Neural cell (in vitro differentiated cells): ENCODE measurements at regions not wholly inside any gene's neighbourhood (a gene's known extent, or its start where the extent isn't known, plus 50 kb on each side); places are given as distances from the start of the nearest gene placed in this dataset.

ENCODE experiments used
- H2AFZ ChIP-seq: fragments of 200-600, 300-800 bp; sonication (generic), shearing (Covaris generic); 2 replicates; pipeline ENCODE4 v1.6.0; 2014; ENCODE audit warnings: low read depth, mild to moderate bottlenecking, antibody characterized with exemption, low read length, moderate library complexity
- H3F3A ChIP-seq: fragments of 200-600 bp; shearing (Covaris generic); 2 replicates; pipeline ENCODE4 v1.6.1; 2016; ENCODE audit warnings: mild to moderate bottlenecking, moderate library complexity, mixed read lengths, antibody characterized with exemption, low read length; ENCODE audit not compliant: insufficient read depth, poor library complexity, severe bottlenecking
- H3K27ac ChIP-seq: fragments of 200-600, 300-800 bp; sonication (generic), shearing (Covaris generic); 2 replicates; pipeline ENCODE4 v1.5.1; 2014; ENCODE audit warnings: mild to moderate bottlenecking, low read length, moderate library complexity
- H3K27me3 ChIP-seq: fragments of 300-800, 200-600 bp; sonication (generic), shearing (Covaris generic); 2 replicates; pipeline ENCODE4 v1.6.0; 2014; ENCODE audit warnings: mild to moderate bottlenecking, low read depth, low read length, moderate library complexity; ENCODE audit not compliant: insufficient read depth
- H3K36me3 ChIP-seq: fragments of 300-800, 200-600 bp; sonication (generic), shearing (Covaris generic); 2 replicates; pipeline ENCODE4 v1.5.1; 2014; ENCODE audit warnings: mild to moderate bottlenecking, antibody characterized with exemption, low read length, moderate library complexity; ENCODE audit not compliant: insufficient read depth
- H3K4me2 ChIP-seq: fragments of 300-800, 200-600 bp; sonication (generic), shearing (Covaris generic); 2 replicates; pipeline ENCODE4 v1.6.0; 2014; ENCODE audit warnings: mild to moderate bottlenecking, low read length
- H3K4me3 ChIP-seq: fragments of 300-800, 200-600 bp; sonication (generic), shearing (Covaris generic); 2 replicates; pipeline ENCODE4 v1.5.1; 2014; ENCODE audit warnings: mild to moderate bottlenecking, low read length, moderate library complexity
- H3K79me2 ChIP-seq: fragments of 200-600 bp; shearing (Covaris generic); replicated peaks from 2 replicates; pipeline ENCODE4 v1.6.0; 2014; ENCODE audit warnings: mild to moderate bottlenecking, low read length, moderate library complexity; ENCODE audit not compliant: insufficient read depth
- H3K9ac ChIP-seq: fragments of 300-800, 200-600 bp; sonication (generic), shearing (Covaris generic); 2 replicates; pipeline ENCODE4 v1.6.1; 2016; ENCODE audit warnings: mild to moderate bottlenecking, low read length, mixed read lengths
- H3K9me2 ChIP-seq: fragments of 200-600 bp; shearing (Covaris generic); 2 replicates; pipeline ENCODE4 v1.6.1; 2016; ENCODE audit warnings: mild to moderate bottlenecking, low read length, mixed read lengths; ENCODE audit not compliant: insufficient read depth
- H3K9me3 ChIP-seq: fragments of 200-600, 300-800 bp; sonication (generic), shearing (Covaris generic); 2 replicates; pipeline ENCODE4 v1.6.1; 2016; ENCODE audit warnings: mild to moderate bottlenecking, mixed run types, low read length, moderate library complexity, mixed read lengths
- H4K20me1 ChIP-seq: fragments of 200-600 bp; shearing (Covaris generic); 2 replicates; pipeline ENCODE4 v1.6.1; 2016; ENCODE audit warnings: mild to moderate bottlenecking, mixed run types; ENCODE audit not compliant: insufficient read depth
- CTCF ChIP-seq: fragments of 450-650 bp; IDR thresholded peaks from 2 replicates; pipeline ENCODE4 v1.5.1; 2014; ENCODE audit warnings: antibody characterized with exemption, mild to moderate bottlenecking, moderate library complexity; ENCODE audit not compliant: poor library complexity, severe bottlenecking
- EP300 ChIP-seq: fragments of 450-650 bp; conservative IDR thresholded peaks from 2 replicates; pipeline ENCODE4 v1.6.1; 2014; ENCODE audit warnings: antibody characterized with exemption, mild to moderate bottlenecking, moderate library complexity; ENCODE audit not compliant: poor library complexity, severe bottlenecking
- EZH2 ChIP-seq: fragments of 200-600, 300-800 bp; shearing (Covaris generic), sonication (generic); IDR thresholded peaks from 2 replicates; pipeline ENCODE4 v1.6.1; 2014; ENCODE audit warnings: antibody characterized with exemption, low read length, borderline replicate concordance, mild to moderate bottlenecking; ENCODE audit not compliant: insufficient read depth, poor library complexity, severe bottlenecking
- MXI1 ChIP-seq: fragments of 450-650 bp; conservative IDR thresholded peaks from 2 replicates; pipeline ENCODE4 v1.6.1; 2014; ENCODE audit warnings: antibody characterized with exemption, mild to moderate bottlenecking; ENCODE audit not compliant: poor library complexity, severe bottlenecking
- POLR2AphosphoS5 ChIP-seq: IDR thresholded peaks from 2 replicates; pipeline ENCODE4 v1.6.1; 2012
- RAD21 ChIP-seq: fragments of 450-650 bp; conservative IDR thresholded peaks from 2 replicates; pipeline ENCODE4 v1.6.1; 2014; ENCODE audit warnings: antibody characterized with exemption, mild to moderate bottlenecking, moderate library complexity
- REST ChIP-seq: IDR thresholded peaks from 2 replicates; pipeline ENCODE4 v1.6.1; 2012; ENCODE audit warnings: borderline replicate concordance
- SMC3 ChIP-seq: fragments of 450-650 bp; conservative IDR thresholded peaks from 2 replicates; pipeline ENCODE4 v1.6.1; 2014; ENCODE audit warnings: antibody characterized with exemption, mild to moderate bottlenecking, moderate library complexity; ENCODE audit not compliant: poor library complexity
- TAF1 ChIP-seq: IDR thresholded peaks from 2 replicates; pipeline ENCODE4 v1.6.1; 2012; ENCODE audit warnings: low read depth

GRCh38 chr4:135573251-135573650, 1371.7 kb upstream of the PABPC4L start:
- no peaks in the 10 kb centered on the region for H3K9me2 ChIP-seq
- no peak overlapping the region for H2AFZ ChIP-seq
- H3K4me2 ChIP-seq, result no peak overlapping the region
- H4K20me1 ChIP-seq, result no peaks in the 10 kb centered on the region
- H3K79me2 ChIP-seq, result no peaks in the 10 kb centered on the region
- no peaks in the 10 kb centered on the region for H3F3A ChIP-seq
- H3K9me3 ChIP-seq, result no peaks in the 10 kb centered on the region
- TF ChIP-seq REST (peak; percentile 57), RAD21 (no peak), POLR2AphosphoS5 (peak; percentile 48), EP300 (peak; percentile 92)
- H3K27me3 ChIP-seq, result no peaks in the 10 kb centered on the region
- no peaks in the 10 kb centered on the region for H3K36me3 ChIP-seq
- H3K27ac ChIP-seq, result peak overlapping the region; percentile 11
- H3K9ac ChIP-seq, result no peak overlapping the region
- H3K4me3 ChIP-seq, result no peak overlapping the region

GRCh38 chr4:135564090-135564489, 1362.5 kb upstream of the PABPC4L start:
- Histone ChIP-seq H3K27ac (no peak overlapping the region), H3K4me3 (no peak overlapping the region), H3F3A (peaks cover 3% of the 10 kb centered on the region), H2AFZ (no peak overlapping the region), H3K9ac (no peak overlapping the region), H4K20me1 (no peaks in the 10 kb centered on the region), H3K9me2 (no peaks in the 10 kb centered on the region), H3K79me2 (no peaks in the 10 kb centered on the region), H3K9me3 (no peaks in the 10 kb centered on the region), H3K36me3 (no peaks in the 10 kb centered on the region), H3K27me3 (no peaks in the 10 kb centered on the region), H3K4me2 (no peak overlapping the region)
- TF ChIP-seq REST, result no peak
- TF ChIP-seq POLR2AphosphoS5, result no peak
- no peak for TF ChIP-seq EP300
- no peak for TF ChIP-seq SMC3
- no peak for TF ChIP-seq MXI1

- no peak overlapping the region for H3K4me3 ChIP-seq
- H3K27ac ChIP-seq, result no peak overlapping the region
- H2AFZ ChIP-seq, result no peak overlapping the region
- no peak overlapping the region for H3K4me2 ChIP-seq
- H4K20me1 ChIP-seq, result no peaks in the 10 kb centered on the region
- H3K27me3 ChIP-seq, result no peaks in the 10 kb centered on the region
- H3F3A ChIP-seq, result no peaks in the 10 kb centered on the region
- H3K9ac ChIP-seq, result no peak overlapping the region
- H3K9me2 ChIP-seq, result no peaks in the 10 kb centered on the region
- TF ChIP-seq EP300, result no peak
- no peak for TF ChIP-seq TAF1
- no peak for TF ChIP-seq POLR2AphosphoS5
- no peak for TF ChIP-seq MXI1
- no peak for TF ChIP-seq RAD21
- no peak for TF ChIP-seq SMC3
- no peak for TF ChIP-seq EZH2
- TF ChIP-seq CTCF, result no peak
- no peak for TF ChIP-seq REST
- H3K9me3 ChIP-seq, result no peaks in the 10 kb centered on the region
- no peaks in the 10 kb centered on the region for H3K79me2 ChIP-seq
- H3K36me3 ChIP-seq, result no peaks in the 10 kb centered on the region
These were observed 1351.6 kb upstream of the PABPC4L start for GRCh38 chr4:135553213-135553612.
